Activated naive CD4-positive, alpha-beta T cell treated with anti-CD3 and anti-CD28 coated beads for 36 hours (primary cell): ENCODE measurements at regions not wholly inside any gene's neighbourhood (a gene's known extent, or its start where the extent isn't known, plus 50 kb on each side); places are given as distances from the start of the nearest gene placed in this dataset.
"Not testable (repeated sequence)": the region's sequence is repeated elsewhere in the genome, so short reads cannot be mapped to it uniquely, and the experiment has no call there.

ENCODE experiments used
- CTCF ChIA-PET: fragments of 350-600 bp; sonication (Branson Sonifier 250); formaldehyde crosslinking; loops from one replicate; lab custom pipeline; 2021; ENCODE audit warnings: antibody characterized with exemption; lab: Charles Lee
- DNase-seq: peaks from one replicate; pipeline ENCODE4 v3.0.0-alpha.2; 2020
- H3K27ac Mint-ChIP-seq: one replicate; pipeline ENCODE4 v1.8.0; 2021; ENCODE audit warnings: mild to moderate bottlenecking, mixed read lengths
- H3K27me3 Mint-ChIP-seq: one replicate; pipeline ENCODE4 v1.8.0; 2021; ENCODE audit warnings: low read depth, mixed read lengths
- H3K36me3 Mint-ChIP-seq: one replicate; pipeline ENCODE4 v1.8.0; 2021; ENCODE audit warnings: low read depth, mixed read lengths
- H3K4me1 Mint-ChIP-seq: one replicate; pipeline ENCODE4 v1.8.0; 2021; ENCODE audit warnings: low read depth, mixed read lengths
- H3K4me3 Mint-ChIP-seq: one replicate; pipeline ENCODE4 v1.8.0; 2021; ENCODE audit warnings: mild to moderate bottlenecking, moderate library complexity, mixed read lengths
- H3K9me3 Mint-ChIP-seq: one replicate; pipeline ENCODE4 v1.8.0; 2021; ENCODE audit warnings: mixed read lengths
- intact Hi-C: fragments of 100-400 bp; cut with micrococcal nuclease; formaldehyde crosslinking; loops from one replicate; pipeline ENCODE4 v1.15.1; 2023

GRCh38 chr16:33655756-33656155 lies 196.3 kb downstream of the TP53TG3F start:
- intact Hi-C loops, H3K27ac Mint-ChIP-seq, H3K36me3 Mint-ChIP-seq, H3K4me1 Mint-ChIP-seq, H3K27me3 Mint-ChIP-seq, DNase-seq, H3K4me3 Mint-ChIP-seq, H3K9me3 Mint-ChIP-seq: not testable (repeated sequence)
- CTCF ChIA-PET, result interaction anchor here (0.9 kb wide), 1 partner anchor 17 kb away, joined by 3 read pairs; no protein-coding TSS in a partner anchor

DNA sequence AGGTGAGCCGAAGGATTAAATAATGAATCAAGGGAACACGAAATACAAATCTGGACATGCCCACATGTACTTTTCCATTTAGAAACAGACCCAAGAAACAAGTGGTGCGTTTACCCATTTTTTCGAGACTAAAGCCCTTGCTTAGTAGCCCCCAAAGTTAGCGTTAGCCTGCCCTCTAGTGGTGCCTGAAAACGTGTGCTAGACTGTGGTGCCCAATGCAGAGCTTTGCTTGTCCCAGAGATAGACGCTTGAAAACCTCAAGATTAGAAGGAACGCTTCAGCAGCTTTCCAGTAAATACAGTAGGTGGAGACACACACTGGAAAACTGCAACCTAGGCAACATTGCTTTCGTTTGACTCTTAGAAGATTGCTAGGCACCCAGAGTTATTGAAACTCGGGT lies 197.0 kb downstream of the TP53TG3F start:
- H3K9me3 Mint-ChIP-seq, H3K27ac Mint-ChIP-seq, H3K36me3 Mint-ChIP-seq, intact Hi-C loops, H3K4me1 Mint-ChIP-seq, H3K27me3 Mint-ChIP-seq, CTCF ChIA-PET, H3K4me3 Mint-ChIP-seq, DNase-seq: not testable (repeated sequence)

- H3K27ac Mint-ChIP-seq, intact Hi-C loops, H3K9me3 Mint-ChIP-seq, H3K4me3 Mint-ChIP-seq, H3K36me3 Mint-ChIP-seq, DNase-seq, H3K27me3 Mint-ChIP-seq, H3K4me1 Mint-ChIP-seq, CTCF ChIA-PET: not testable (repeated sequence)
Observed at GRCh38 chr16:33657717-33658116, 198.3 kb downstream of the TP53TG3F start.

DNA sequence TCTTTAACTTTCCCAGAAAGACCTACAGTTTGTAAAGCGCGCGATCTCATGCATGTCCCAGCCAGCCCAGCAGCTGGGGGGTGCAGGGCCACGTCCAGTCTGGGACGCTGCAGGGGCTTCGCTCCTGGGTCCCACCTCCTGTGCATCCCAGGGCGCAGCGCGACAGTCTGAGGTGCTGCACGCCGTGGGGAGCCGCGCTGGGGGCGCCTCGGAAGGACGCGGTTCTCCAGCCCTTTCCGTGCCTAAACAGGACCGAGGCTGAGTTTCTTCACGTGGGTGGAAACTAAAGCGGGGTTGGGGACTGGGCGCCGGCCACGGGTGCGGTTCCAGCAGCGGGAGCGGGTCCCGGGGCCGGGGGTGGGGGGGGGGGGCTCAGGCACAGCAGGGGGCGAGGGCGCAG lies 221.4 kb downstream of the TP53TG3F start:
- DNase-seq, H3K27me3 Mint-ChIP-seq, H3K9me3 Mint-ChIP-seq, H3K27ac Mint-ChIP-seq, H3K36me3 Mint-ChIP-seq, H3K4me3 Mint-ChIP-seq, H3K4me1 Mint-ChIP-seq, intact Hi-C loops, CTCF ChIA-PET: not testable (repeated sequence)

GRCh38 chr16:33700320-33700719 lies 240.9 kb downstream of the TP53TG3F start:
- CTCF ChIA-PET, intact Hi-C loops, H3K36me3 Mint-ChIP-seq, H3K27ac Mint-ChIP-seq, H3K9me3 Mint-ChIP-seq, DNase-seq, H3K4me3 Mint-ChIP-seq, H3K27me3 Mint-ChIP-seq, H3K4me1 Mint-ChIP-seq: not testable (repeated sequence)

DNA sequence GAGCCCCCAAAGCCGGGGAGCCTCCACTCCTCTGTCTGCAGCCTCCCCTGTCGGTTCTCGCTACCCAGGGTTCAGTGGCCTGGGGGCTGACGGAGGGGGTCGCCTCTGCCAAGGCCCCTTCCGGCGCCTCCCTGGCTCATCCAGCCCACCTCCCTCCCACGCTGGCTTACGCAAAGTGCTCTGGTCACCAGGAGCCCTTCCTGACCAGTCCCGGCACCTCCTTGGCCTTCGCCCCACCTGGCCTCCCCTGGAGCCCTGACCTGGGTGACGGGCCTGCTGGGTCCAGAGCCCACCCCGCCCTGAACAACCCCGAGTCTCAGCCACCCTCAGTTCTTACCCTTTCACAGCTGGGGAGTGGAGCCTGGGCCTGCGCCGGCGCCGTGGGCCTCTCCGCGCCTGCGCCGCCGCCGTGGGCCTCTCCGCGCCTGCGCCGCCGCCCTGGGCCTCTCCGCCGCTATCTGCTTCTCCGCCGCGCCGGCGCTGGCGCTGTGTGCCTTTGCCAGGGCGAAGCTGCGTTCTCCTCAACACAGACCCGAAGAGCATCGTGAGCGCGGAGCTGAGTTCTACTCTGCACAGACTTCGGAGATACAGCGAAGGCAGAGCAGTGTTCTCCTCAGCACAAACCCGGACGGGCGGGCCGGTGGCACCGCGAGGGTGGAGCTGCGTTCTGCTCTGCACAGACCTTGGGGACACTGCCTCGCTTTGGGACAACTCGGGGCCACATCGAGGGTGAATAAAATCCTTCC lies 247.6 kb downstream of the TP53TG3F start:
- H3K4me1 Mint-ChIP-seq, intact Hi-C loops, H3K27me3 Mint-ChIP-seq, DNase-seq, H3K36me3 Mint-ChIP-seq, CTCF ChIA-PET, H3K27ac Mint-ChIP-seq, H3K9me3 Mint-ChIP-seq, H3K4me3 Mint-ChIP-seq: not testable (repeated sequence)

DNA sequence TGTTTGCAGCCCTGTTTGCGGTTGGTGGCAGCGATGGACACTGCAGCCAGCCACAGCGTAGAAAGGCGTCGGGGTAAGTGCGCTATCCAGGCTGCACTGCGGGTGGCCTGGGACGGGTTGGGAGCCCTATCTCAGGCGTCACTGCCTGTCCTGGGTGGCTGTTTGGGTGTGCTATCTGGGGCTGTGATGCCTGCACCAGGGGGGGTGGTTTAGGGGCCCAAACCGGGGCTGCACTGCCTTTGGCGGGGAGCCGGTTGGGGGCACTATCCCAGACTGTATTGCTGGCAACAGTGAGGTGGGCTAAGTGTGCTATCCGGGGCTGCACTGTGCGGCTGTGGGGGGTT lies 248.2 kb downstream of the TP53TG3F start:
- H3K27ac Mint-ChIP-seq, H3K4me1 Mint-ChIP-seq, intact Hi-C loops, CTCF ChIA-PET, H3K36me3 Mint-ChIP-seq, DNase-seq, H3K9me3 Mint-ChIP-seq, H3K4me3 Mint-ChIP-seq, H3K27me3 Mint-ChIP-seq: not testable (repeated sequence)

- H3K27ac Mint-ChIP-seq, H3K27me3 Mint-ChIP-seq, H3K4me1 Mint-ChIP-seq, H3K4me3 Mint-ChIP-seq, DNase-seq, H3K9me3 Mint-ChIP-seq, CTCF ChIA-PET, H3K36me3 Mint-ChIP-seq, intact Hi-C loops: not testable (repeated sequence)
Observed at GRCh38 chr16:33709856-33710695, 250.7 kb downstream of the TP53TG3F start.

DNA sequence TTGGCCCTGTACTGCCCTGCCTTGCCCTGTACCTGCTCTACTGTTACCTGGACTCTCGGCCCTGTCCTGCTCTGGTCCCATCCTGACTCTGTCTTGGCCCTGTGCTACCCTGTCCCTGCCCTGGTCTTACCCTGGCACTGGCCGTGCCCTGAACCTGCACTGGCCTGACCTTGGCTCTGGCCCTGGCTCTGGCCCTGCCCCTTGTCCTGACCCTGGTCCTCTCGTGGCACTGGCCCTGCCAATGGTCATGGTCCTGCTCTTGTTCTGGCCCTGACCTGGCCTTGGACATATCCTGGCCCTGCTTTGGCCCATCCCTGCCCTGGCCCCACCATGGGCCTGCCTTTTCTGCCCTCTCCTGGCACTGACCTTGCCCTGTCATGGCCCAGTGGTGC lies 251.3 kb downstream of the TP53TG3F start:
- H3K27ac Mint-ChIP-seq, intact Hi-C loops, H3K27me3 Mint-ChIP-seq, H3K4me1 Mint-ChIP-seq, H3K9me3 Mint-ChIP-seq, H3K36me3 Mint-ChIP-seq, H3K4me3 Mint-ChIP-seq, CTCF ChIA-PET, DNase-seq: not testable (repeated sequence)

- H3K4me1 Mint-ChIP-seq, DNase-seq, H3K36me3 Mint-ChIP-seq, H3K4me3 Mint-ChIP-seq, H3K27me3 Mint-ChIP-seq, H3K27ac Mint-ChIP-seq, CTCF ChIA-PET, H3K9me3 Mint-ChIP-seq, intact Hi-C loops: not testable (repeated sequence)
Observed at GRCh38 chr16:33711616-33712015, 252.2 kb downstream of the TP53TG3F start.

- H3K27me3 Mint-ChIP-seq, intact Hi-C loops, H3K36me3 Mint-ChIP-seq: not testable (repeated sequence)
Observed at GRCh38 chr16:33712308-33712707, 252.9 kb downstream of the TP53TG3F start.

DNA sequence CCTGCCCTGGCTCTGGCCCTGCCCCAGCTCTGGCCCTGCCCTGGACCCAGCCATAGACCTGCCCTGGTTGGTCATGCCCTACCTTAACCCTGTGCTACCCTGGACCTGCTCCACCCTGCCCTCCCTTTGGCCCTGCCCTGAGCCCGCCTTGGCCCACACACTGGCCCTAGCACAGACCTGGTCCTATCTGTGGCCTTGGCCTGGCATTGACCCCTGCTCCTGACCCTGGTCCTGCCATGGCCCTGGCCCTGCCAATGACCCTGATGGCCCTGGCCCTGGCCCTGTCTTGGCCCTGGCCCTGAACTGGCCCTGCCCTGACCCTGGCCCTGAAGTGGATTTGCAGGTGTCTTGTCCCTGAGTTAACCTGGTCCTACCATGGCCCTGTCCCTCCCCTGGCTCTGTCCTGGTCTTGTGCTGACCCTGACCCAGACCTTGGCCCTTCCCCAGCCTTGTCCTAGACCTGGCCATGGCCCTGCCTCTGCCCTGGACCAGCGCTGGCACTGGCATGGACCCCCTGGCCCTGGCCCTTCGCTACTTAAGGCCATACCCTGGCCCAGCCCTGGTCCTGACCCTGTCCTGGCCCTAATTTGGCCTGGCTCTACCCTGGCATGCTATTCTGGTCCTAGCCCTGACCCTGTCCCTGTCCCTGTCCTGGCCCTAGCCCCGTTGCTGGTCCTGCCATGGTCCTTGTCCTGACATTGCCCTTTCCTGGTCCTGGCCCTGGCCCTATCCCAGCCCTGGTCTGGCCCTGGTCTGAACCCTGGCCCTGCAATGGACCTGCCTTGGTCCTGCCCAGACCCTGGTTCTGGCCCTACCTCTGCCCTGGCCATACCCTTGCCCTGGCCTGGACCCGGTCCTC lies 253.7 kb downstream of the TP53TG3F start:
- H3K27me3 Mint-ChIP-seq, H3K4me3 Mint-ChIP-seq, CTCF ChIA-PET, H3K9me3 Mint-ChIP-seq, DNase-seq, H3K36me3 Mint-ChIP-seq, H3K27ac Mint-ChIP-seq, H3K4me1 Mint-ChIP-seq, intact Hi-C loops: not testable (repeated sequence)

More at GRCh38 chr16:33712308-33712707, 252.9 kb downstream of the TP53TG3F start:
- H3K9me3 Mint-ChIP-seq, DNase-seq, H3K4me3 Mint-ChIP-seq, CTCF ChIA-PET, H3K4me1 Mint-ChIP-seq, H3K27ac Mint-ChIP-seq: not testable (repeated sequence)
